ENCODE measurements at regions not wholly inside any gene's neighbourhood (a gene's known extent, or its start where the extent isn't known, plus 50 kb on each side); places are given as distances from the start of the nearest gene placed in this dataset.

DNA sequence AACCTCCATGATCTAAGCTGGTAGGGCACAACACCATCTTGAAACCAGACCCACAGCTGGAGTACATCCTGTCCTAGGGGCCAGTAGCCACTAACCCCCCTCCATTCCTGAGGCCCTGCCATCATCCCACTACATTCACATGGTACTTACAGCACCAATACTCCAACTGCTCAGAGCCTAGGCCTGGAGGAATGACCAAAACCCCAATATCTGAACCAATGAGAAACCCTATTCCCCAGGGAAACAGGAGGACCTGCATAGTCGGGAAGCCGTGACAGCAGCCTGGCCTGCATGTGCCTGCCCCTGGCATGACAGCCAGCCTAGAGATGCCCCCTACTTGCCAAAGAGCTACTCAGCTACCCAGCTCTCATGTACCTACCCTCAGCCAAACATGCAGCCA, 65.4 kb upstream of the DMRT1 start:
- no peak for DNase-seq

DNA sequence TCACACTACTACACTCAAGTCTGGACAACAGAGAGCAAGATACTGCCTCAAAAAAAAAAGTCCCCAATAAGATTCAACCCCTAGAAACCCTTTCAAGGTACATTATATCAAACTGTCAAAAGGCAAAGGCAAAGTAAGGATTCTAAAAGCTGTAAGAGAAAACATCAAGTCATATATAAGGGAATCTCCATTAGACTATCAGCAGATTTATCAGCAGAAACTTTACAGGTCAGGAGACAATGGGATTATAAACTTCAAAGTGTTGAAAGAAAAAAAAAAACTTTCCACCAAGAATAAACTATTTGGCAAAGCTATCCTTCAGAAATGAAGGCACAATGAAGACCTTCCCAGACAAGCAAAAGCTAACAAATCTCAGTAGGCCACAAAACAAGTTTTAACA, 63.5 kb upstream of the DMRT1 start:
- DNase-seq: no peak

DNA sequence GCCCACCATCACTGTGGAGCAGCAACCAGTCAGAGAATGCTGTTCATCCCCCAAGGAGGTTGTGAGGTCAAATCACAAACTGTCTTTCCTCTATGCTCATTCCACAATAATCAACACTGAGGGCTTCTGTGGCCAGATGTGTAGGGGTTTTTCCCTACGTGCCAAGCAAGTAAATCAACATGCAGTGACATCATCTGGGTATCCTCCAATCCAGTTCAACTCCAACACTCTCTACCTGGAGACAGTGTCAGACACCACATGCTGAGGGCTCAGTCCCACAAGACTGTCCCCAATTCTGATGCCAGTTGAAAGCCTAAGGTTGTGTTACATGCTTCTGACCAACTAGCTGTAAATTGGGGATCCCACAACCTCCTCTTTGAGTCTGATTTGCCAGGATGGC, 57.3 kb upstream of the DMRT1 start:
- DNase-seq: no peak

DNA sequence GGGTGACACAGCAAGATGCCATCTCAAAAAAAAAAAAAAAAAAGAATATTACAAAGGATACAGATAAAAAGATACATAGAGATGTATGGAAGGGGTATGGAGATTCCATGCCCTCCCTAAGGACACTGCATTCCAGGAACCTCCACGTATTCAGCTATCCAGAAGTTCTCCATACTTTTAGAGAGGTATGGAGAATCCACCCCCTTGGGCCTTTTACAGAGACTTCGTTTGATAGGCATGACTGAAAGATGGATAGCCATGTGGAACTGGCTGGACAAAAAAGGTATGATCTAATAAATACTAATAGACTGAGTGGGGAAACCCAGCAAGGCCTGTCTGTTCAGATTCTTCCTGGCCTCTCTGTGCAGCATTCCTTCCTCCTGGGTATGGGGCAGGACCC, 56.6 kb upstream of the DMRT1 start:
- no peak for DNase-seq

DNA sequence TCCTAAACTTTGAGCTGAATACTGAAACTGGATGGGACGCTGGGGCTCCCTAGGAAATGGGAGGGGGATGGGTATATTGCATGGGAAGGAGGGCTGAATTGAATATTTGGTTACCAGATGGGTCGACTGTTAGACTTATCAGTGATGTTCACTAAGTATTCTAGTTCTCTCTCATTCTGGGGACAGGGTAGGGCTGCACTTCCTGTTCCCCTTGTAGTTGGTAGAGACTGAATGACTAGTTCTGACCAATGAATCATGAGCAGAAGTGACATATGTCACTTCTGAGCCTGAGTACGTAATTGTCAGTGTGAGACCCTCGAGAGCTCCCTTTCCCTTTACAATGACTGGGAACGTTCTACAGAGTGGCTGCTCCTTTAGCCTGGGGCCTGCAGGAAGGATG, 55.5 kb upstream of the DMRT1 start:
- DNase-seq: no peak

DNA sequence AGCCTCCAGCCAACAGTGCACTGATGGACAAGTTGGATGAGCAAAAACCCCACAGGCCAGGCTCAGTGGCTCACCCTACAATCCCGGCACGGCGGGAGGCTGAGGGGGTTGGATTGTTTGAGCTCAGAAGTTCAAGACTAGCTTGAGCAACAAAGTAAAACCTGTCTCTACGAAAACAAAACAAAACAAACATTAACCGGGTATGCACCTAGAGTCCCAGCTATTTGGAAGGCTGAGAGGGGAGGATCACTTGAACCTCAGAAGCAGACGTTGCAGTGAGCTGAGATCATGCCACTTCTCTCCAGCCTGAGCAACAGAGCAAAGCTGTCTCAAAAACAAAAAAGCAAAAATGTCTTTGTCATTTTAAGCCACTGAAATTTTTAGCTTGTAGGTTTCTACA, 55.1 kb upstream of the DMRT1 start:
- DNase-seq: no peak

DNA sequence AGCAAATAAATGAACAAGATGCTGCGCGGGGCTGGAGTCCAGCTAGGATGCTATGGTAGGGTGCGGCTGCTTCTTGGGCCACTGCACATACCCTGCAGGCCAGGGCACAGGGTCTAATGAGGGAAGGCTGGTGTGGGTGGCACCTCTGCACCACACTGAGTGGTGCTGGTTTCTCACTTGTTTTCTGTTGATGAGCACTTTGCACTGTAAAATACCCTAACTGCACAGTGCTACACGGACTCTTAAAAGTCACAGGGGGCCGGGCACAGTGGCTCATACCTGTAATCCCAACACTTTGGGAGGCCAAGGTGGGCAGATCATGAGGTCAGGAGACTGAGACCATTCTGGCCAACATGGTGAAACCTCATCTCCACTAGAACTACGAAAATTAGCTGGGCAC, 52.7 kb upstream of the DMRT1 start:
- DNase-seq: no peak

Data from activated CD8-positive, alpha-beta memory T cell treated with anti-CD3 and anti-CD28 coated beads for 24 hours (primary cell).